Mucosa of gallbladder (tissue), 1 donor: ENCODE measurements at regions not wholly inside any gene's neighbourhood (a gene's known extent, or its start where the extent isn't known, plus 50 kb on each side); places are given as distances from the start of the nearest gene placed in this dataset.

ENCODE experiments used
- DNase-seq: peaks from one replicate; pipeline ENCODE4 v3.0.0-alpha.2; 2020; ENCODE audit warnings: low spot score
- donor health status: DM: no; HTN: no; CAD: no.

GRCh38 chr5:117084067-117084466 is 509.4 kb upstream of the SEMA6A start:
- no peak for DNase-seq

GRCh38 chr5:117082977-117083376 is 508.4 kb upstream of the SEMA6A start:
- DNase-seq, result no peak

GRCh38 chr5:117077142-117077541 is 502.5 kb upstream of the SEMA6A start:
- DNase-seq, result no peak

GRCh38 chr5:117072439-117072838 is 497.8 kb upstream of the SEMA6A start:
- DNase-seq, result no peak

- DNase-seq, result no peak
These were observed 491.2 kb upstream of the SEMA6A start for GRCh38 chr5:117065800-117066199.

GRCh38 chr5:117065161-117065560 is 490.5 kb upstream of the SEMA6A start:
- DNase-seq, result no peak

- DNase-seq, result no peak
These were observed 485.5 kb upstream of the SEMA6A start for GRCh38 chr5:117060099-117060498.

- no peak for DNase-seq
These were observed 484.1 kb upstream of the SEMA6A start for GRCh38 chr5:117058740-117059139.

- DNase-seq, result no peak
These were observed 480.9 kb upstream of the SEMA6A start for GRCh38 chr5:117055517-117055916.

GRCh38 chr5:117054911-117055310 is 480.3 kb upstream of the SEMA6A start:
- DNase-seq, result no peak

- no peak for DNase-seq
These were observed 479.5 kb upstream of the SEMA6A start for GRCh38 chr5:117054141-117054540.

- no peak for DNase-seq
These were observed 467.4 kb upstream of the SEMA6A start for GRCh38 chr5:117041926-117042595.

- no peak for DNase-seq
These were observed 464.4 kb upstream of the SEMA6A start for GRCh38 chr5:117039035-117039434.

- DNase-seq, result no peak
These were observed 452.8 kb upstream of the SEMA6A start for GRCh38 chr5:117027384-117027783.

- DNase-seq, result no peak
These were observed 446.4 kb upstream of the SEMA6A start for GRCh38 chr5:117020999-117021398.

GRCh38 chr5:117013280-117013877 is 438.8 kb upstream of the SEMA6A start:
- no peak for DNase-seq

- DNase-seq, result no peak
These were observed 436.0 kb upstream of the SEMA6A start for GRCh38 chr5:117010574-117010973.

GRCh38 chr5:116998024-116998423 is 423.4 kb upstream of the SEMA6A start:
- DNase-seq, result no peak

GRCh38 chr5:116992681-116993080 is 418.1 kb upstream of the SEMA6A start:
- DNase-seq, result no peak

- no peak for DNase-seq
These were observed 415.4 kb upstream of the SEMA6A start for GRCh38 chr5:116989995-116990394.

- no peak for DNase-seq
These were observed 407.4 kb upstream of the SEMA6A start for GRCh38 chr5:116982035-116982434.

GRCh38 chr5:116980581-116980980 is 406.0 kb upstream of the SEMA6A start:
- no peak for DNase-seq

GRCh38 chr5:116976767-116977166 is 402.1 kb upstream of the SEMA6A start:
- no peak for DNase-seq

GRCh38 chr5:116971131-116971530 is 396.5 kb upstream of the SEMA6A start:
- no peak for DNase-seq
